ENCODE measurements at regions not wholly inside any gene's neighbourhood (a gene's known extent, or its start where the extent isn't known, plus 50 kb on each side); places are given as distances from the start of the nearest gene placed in this dataset.

DNA sequence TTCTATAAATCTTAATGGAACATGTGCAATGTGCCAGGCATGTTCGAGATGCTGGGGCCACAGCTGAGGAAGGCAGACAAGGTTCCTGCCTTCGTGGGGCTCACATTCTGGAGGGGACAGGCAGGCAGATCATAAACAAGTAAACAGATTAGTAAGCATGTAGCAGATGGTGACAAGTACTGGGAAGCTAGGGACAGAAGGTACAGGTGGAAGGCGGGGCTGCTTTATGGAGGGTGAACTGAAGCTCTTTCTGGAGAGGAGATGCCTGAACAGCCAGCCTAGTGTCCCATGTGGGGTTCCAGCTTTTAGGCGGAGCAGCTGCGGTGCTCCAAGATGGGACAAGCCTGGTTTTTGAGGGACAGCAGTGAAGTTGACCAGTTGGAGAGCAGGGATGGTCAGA, 74.7 kb upstream of the SNRK start:
- H3K27me3 Mint-ChIP-seq (ENCODE audit: insufficient read depth, low read depth): peaks cover 7% of the 10 kb centered on the region
- H3F3A ChIP-seq (ENCODE audit: low read depth): no peaks in the 10 kb centered on the region
- no peaks in the 10 kb centered on the region for H3K9me3 Mint-ChIP-seq
- no peaks in the 10 kb centered on the region for H3K4me1 ChIP-seq
- no peak overlapping the region for H3K9ac ChIP-seq
- no peaks in the 10 kb centered on the region for H4K20me1 ChIP-seq (ENCODE audit: low read depth)
- no peaks in the 10 kb centered on the region for H3K36me3 Mint-ChIP-seq
- H3K4me1 Mint-ChIP-seq: no peaks in the 10 kb centered on the region
- H3K27me3 ChIP-seq: no peaks in the 10 kb centered on the region
- no peaks in the 10 kb centered on the region for H3K79me2 ChIP-seq (ENCODE audit: low read depth)
- TF ChIP-seq EZH2 (IDR thresholded peaks at IDR 0.05): no peak
- TF ChIP-seq, protein P1, sequence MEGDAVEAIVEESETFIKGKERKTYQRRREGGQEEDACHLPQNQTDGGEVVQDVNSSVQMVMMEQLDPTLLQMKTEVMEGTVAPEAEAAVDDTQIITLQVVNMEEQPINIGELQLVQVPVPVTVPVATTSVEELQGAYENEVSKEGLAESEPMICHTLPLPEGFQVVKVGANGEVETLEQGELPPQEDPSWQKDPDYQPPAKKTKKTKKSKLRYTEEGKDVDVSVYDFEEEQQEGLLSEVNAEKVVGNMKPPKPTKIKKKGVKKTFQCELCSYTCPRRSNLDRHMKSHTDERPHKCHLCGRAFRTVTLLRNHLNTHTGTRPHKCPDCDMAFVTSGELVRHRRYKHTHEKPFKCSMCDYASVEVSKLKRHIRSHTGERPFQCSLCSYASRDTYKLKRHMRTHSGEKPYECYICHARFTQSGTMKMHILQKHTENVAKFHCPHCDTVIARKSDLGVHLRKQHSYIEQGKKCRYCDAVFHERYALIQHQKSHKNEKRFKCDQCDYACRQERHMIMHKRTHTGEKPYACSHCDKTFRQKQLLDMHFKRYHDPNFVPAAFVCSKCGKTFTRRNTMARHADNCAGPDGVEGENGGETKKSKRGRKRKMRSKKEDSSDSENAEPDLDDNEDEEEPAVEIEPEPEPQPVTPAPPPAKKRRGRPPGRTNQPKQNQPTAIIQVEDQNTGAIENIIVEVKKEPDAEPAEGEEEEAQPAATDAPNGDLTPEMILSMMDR (IDR thresholded peaks at IDR 0.05): no peak
- TF ChIP-seq EZH2phosphoT487 (IDR thresholded peaks at IDR 0.05): no peak
- no peaks in the 10 kb centered on the region for H3K9me3 ChIP-seq (ENCODE audit: low read depth)
- H2AFZ ChIP-seq (replicated peaks): no peak overlapping the region
- no peaks in the 10 kb centered on the region for H3K36me3 ChIP-seq
- peak overlapping the region; percentile 28 for H3K4me3 Mint-ChIP-seq
- H3K27ac Mint-ChIP-seq: no peak overlapping the region
- no peak for DNase-seq (ENCODE audit: low spot score)
- no peak overlapping the region for H3K27ac ChIP-seq
- no peak overlapping the region for H3K4me3 ChIP-seq
- no peak overlapping the region for H3K4me2 ChIP-seq

DNA sequence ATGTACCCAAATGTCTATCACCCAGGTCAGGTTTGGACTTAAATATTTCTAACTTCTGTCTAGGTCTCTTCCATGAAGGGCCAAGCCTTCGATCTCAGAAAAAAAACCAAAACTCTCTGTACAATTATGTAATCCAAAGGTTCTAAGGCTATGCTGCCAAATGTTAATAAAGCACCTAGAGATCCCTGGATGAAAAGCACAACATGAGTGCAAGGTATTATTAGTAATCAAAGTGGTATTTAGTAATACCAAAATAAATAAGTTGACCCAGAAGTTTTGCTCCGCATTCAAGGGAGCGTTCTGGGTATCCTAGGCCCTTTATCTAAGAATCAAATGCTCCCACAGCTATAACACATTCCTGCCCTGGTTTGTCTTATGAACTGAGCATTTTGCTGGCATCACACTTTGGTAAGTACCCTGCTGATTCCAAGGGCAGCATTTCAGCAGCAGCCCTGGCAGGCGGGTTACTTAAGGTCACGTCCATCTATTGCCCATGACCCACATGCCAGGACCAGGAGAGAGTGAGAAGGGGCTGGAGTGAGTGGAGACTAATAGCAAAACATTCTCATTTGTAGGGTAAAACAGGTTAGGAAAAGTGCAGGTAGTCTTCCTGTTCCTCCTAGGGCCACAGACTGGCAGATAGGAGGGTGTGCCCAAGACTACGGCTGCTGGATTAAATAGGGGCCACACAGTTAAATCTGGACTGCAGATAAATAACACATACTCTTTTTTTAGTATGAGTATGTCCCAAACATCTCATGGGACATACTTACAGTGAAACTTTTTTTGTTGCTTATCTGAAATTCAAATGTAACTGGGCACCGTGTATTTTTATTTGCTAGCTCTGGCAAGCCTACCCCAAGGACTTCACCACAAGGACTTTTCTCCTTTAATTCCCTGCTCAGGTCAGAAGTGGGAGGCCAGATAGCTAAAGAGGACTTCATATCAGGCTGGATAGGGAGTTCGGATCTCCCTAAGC, 76.0 kb upstream of the SNRK start:
- Mint-ChIP-seq H3K27ac (no peak overlapping the region), H3K4me1 (peaks cover 2% of the 10 kb centered on the region), H3K4me3 (no peak overlapping the region), H3K36me3 (no peaks in the 10 kb centered on the region), H3K9me3 (no peaks in the 10 kb centered on the region), H3K27me3 (ENCODE audit: insufficient read depth, low read depth) (peaks cover 7% of the 10 kb centered on the region)
- Histone ChIP-seq H3K4me1 (no peaks in the 10 kb centered on the region), H3K36me3 (no peaks in the 10 kb centered on the region), H4K20me1 (ENCODE audit: low read depth) (no peaks in the 10 kb centered on the region), H3K4me2 (no peak overlapping the region), H3K27ac (no peak overlapping the region), H3F3A (ENCODE audit: low read depth) (no peaks in the 10 kb centered on the region), H3K27me3 (no peaks in the 10 kb centered on the region), H3K9me3 (ENCODE audit: low read depth) (no peaks in the 10 kb centered on the region), H3K9ac (no peak overlapping the region), H2AFZ (replicated peaks) (no peak overlapping the region), H3K4me3 (no peak overlapping the region), H3K79me2 (ENCODE audit: low read depth) (no peaks in the 10 kb centered on the region)
- TF ChIP-seq EZH2 (IDR thresholded peaks at IDR 0.05) (no peak), EZH2phosphoT487 (IDR thresholded peaks at IDR 0.05) (no peak)
- TF ChIP-seq, protein P1 (IDR thresholded peaks at IDR 0.05): no peak
- no peak for DNase-seq (ENCODE audit: low spot score)

- H3K9me3 Mint-ChIP-seq: no peaks in the 10 kb centered on the region
- TF ChIP-seq EZH2 (IDR thresholded peaks at IDR 0.05) (no peak), EZH2phosphoT487 (IDR thresholded peaks at IDR 0.05) (no peak)
- TF ChIP-seq, protein P1 (IDR thresholded peaks at IDR 0.05): no peak
- Histone ChIP-seq H3K79me2 (ENCODE audit: low read depth) (no peaks in the 10 kb centered on the region), H3K4me3 (no peak overlapping the region), H3K9ac (no peak overlapping the region), H4K20me1 (ENCODE audit: low read depth) (no peaks in the 10 kb centered on the region), H3K4me2 (no peak overlapping the region), H2AFZ (replicated peaks) (no peak overlapping the region), H3F3A (ENCODE audit: low read depth) (no peaks in the 10 kb centered on the region), H3K36me3 (no peaks in the 10 kb centered on the region), H3K9me3 (ENCODE audit: low read depth) (no peaks in the 10 kb centered on the region), H3K27ac (no peak overlapping the region), H3K27me3 (no peaks in the 10 kb centered on the region), H3K4me1 (peaks cover 5% of the 10 kb centered on the region)
- H3K27me3 Mint-ChIP-seq (ENCODE audit: insufficient read depth, low read depth): peaks cover 5% of the 10 kb centered on the region
- no peak overlapping the region for H3K4me3 Mint-ChIP-seq
- no peak for DNase-seq (ENCODE audit: low spot score)
- H3K36me3 Mint-ChIP-seq: no peaks in the 10 kb centered on the region
- no peak overlapping the region for H3K27ac Mint-ChIP-seq
- peaks cover 2% of the 10 kb centered on the region for H3K4me1 Mint-ChIP-seq
These were observed 78.7 kb upstream of the SNRK start for GRCh38 chr3:43207628-43208085.
